HG03025 (cell line): ENCODE measurements at regions not wholly inside any gene's neighbourhood (a gene's known extent, or its start where the extent isn't known, plus 50 kb on each side); places are given as distances from the start of the nearest gene placed in this dataset.

ENCODE experiments used
- ATAC-seq: cut with Tn5 transposase; IDR thresholded peaks from one replicate; pipeline ENCODE4 v1.9.1; 2021; ENCODE audit warnings: mild to moderate bottlenecking, moderate library complexity; ENCODE audit not compliant: unreplicated experiment, low FRiP score

GRCh38 chr11:26837154-26837553, 115.3 kb upstream of the SLC5A12 start:
- no peak for ATAC-seq

- no peak for ATAC-seq
Observed at GRCh38 chr11:26839911-26840698, 118.2 kb upstream of the SLC5A12 start.

- no peak for ATAC-seq
Observed at GRCh38 chr11:26841818-26842473, 120.1 kb upstream of the SLC5A12 start.

- no peak for ATAC-seq
Observed at GRCh38 chr11:26842478-26843282, 120.8 kb upstream of the SLC5A12 start.

- no peak for ATAC-seq
Observed at GRCh38 chr11:26843539-26843938, 121.7 kb upstream of the SLC5A12 start.

GRCh38 chr11:26844963-26845362, 123.1 kb upstream of the SLC5A12 start:
- ATAC-seq, result no peak

GRCh38 chr11:26846227-26846626, 124.4 kb upstream of the SLC5A12 start:
- ATAC-seq, result no peak

- no peak for ATAC-seq
Observed at GRCh38 chr11:26847459-26847858, 125.6 kb upstream of the SLC5A12 start.

GRCh38 chr11:26847977-26848376, 126.1 kb upstream of the SLC5A12 start:
- ATAC-seq, result no peak

- no peak for ATAC-seq
Observed at GRCh38 chr11:26849036-26849435, 127.2 kb upstream of the SLC5A12 start.

GRCh38 chr11:26851291-26851690, 129.4 kb upstream of the SLC5A12 start:
- no peak for ATAC-seq

GRCh38 chr11:26851696-26852095, 129.8 kb upstream of the SLC5A12 start:
- no peak for ATAC-seq

- no peak for ATAC-seq
Observed at GRCh38 chr11:26858098-26858497, 135.8 kb upstream of the FIBIN start.

- ATAC-seq, result no peak
Observed at GRCh38 chr11:26859416-26859815, 134.5 kb upstream of the FIBIN start.

GRCh38 chr11:26860091-26860780, 133.7 kb upstream of the FIBIN start:
- no peak for ATAC-seq

GRCh38 chr11:26860895-26861294, 133.0 kb upstream of the FIBIN start:
- ATAC-seq, result no peak

GRCh38 chr11:26862801-26863200, 131.1 kb upstream of the FIBIN start:
- ATAC-seq, result no peak

- ATAC-seq, result no peak
Observed at GRCh38 chr11:26865703-26866102, 128.2 kb upstream of the FIBIN start.

- no peak for ATAC-seq
Observed at GRCh38 chr11:26867286-26867685, 126.6 kb upstream of the FIBIN start.

GRCh38 chr11:26878959-26879581, 114.8 kb upstream of the FIBIN start:
- ATAC-seq, result no peak
